Activated T-helper 17 cell treated with anti-CD3 and anti-CD28 coated beads, Interleukin-2, amount 50 U/mL, for 72 hours (primary cell): ENCODE measurements at regions not wholly inside any gene's neighbourhood (a gene's known extent, or its start where the extent isn't known, plus 50 kb on each side); places are given as distances from the start of the nearest gene placed in this dataset.

ENCODE experiments used
- ATAC-seq: fragments of 150-1000 bp; cut with Tn5 transposase; replicated peaks from 2 replicates; pipeline ENCODE4 v1.10.0; 2021; ENCODE audit warnings: mild to moderate bottlenecking, moderate library complexity
- H3K27ac Mint-ChIP-seq: one replicate; pipeline ENCODE4 v1.8.0; 2022; ENCODE audit warnings: mixed read lengths
- H3K27me3 Mint-ChIP-seq: one replicate; pipeline ENCODE4 v1.8.0; 2022; ENCODE audit warnings: mixed read lengths
- H3K36me3 Mint-ChIP-seq: one replicate; pipeline ENCODE4 v1.8.0; 2022; ENCODE audit warnings: low read depth, mild to moderate bottlenecking, mixed read lengths
- H3K4me1 Mint-ChIP-seq: one replicate; pipeline ENCODE4 v1.8.0; 2022; ENCODE audit warnings: mixed read lengths
- H3K4me3 Mint-ChIP-seq: one replicate; pipeline ENCODE4 v1.8.0; 2022; ENCODE audit warnings: mild to moderate bottlenecking, mixed read lengths
- H3K9me3 Mint-ChIP-seq: one replicate; pipeline ENCODE4 v1.8.0; 2022; ENCODE audit warnings: mixed read lengths

- Mint-ChIP-seq H3K4me1 (no peaks in the 10 kb centered on the region), H3K36me3 (no peaks in the 10 kb centered on the region), H3K27ac (no peak overlapping the region), H3K4me3 (no peak overlapping the region), H3K27me3 (no peaks in the 10 kb centered on the region), H3K9me3 (no peaks in the 10 kb centered on the region)
- no peak for ATAC-seq
Measured at GRCh38 chr3:132378-132777, 64.2 kb upstream of the CHL1 start.

GRCh38 chr3:132904-133303 lies 63.7 kb upstream of the CHL1 start:
- Mint-ChIP-seq H3K27ac (no peak overlapping the region), H3K27me3 (no peaks in the 10 kb centered on the region)
- no peak for ATAC-seq

GRCh38 chr3:140748-141330 lies 55.7 kb upstream of the CHL1 start:
- no peak overlapping the region for H3K27ac Mint-ChIP-seq
- peaks cover 7% of the 10 kb centered on the region for H3K9me3 Mint-ChIP-seq

More at GRCh38 chr3:132904-133303, 63.7 kb upstream of the CHL1 start:
- Mint-ChIP-seq H3K4me1 (no peaks in the 10 kb centered on the region), H3K36me3 (no peaks in the 10 kb centered on the region), H3K4me3 (no peak overlapping the region), H3K9me3 (no peaks in the 10 kb centered on the region)

More at GRCh38 chr3:140748-141330, 55.7 kb upstream of the CHL1 start:
- Mint-ChIP-seq H3K27me3 (peaks cover 4% of the 10 kb centered on the region), H3K36me3 (no peaks in the 10 kb centered on the region), H3K4me1 (no peaks in the 10 kb centered on the region), H3K4me3 (no peak overlapping the region)
- ATAC-seq = no peak
